Naive thymus-derived CD8-positive, alpha-beta T cell (primary cell): ENCODE measurements at regions not wholly inside any gene's neighbourhood (a gene's known extent, or its start where the extent isn't known, plus 50 kb on each side); places are given as distances from the start of the nearest gene placed in this dataset.
"Not testable (repeated sequence)": the region's sequence is repeated elsewhere in the genome, so short reads cannot be mapped to it uniquely, and the experiment has no call there.

Source experiments
- ATAC-seq, 2 donors: fragments of 150-1000 bp; cut with Tn5 transposase in 1 of 2; sonication (Bioruptor Pico), chemical (Tn5 transposase) in 1 of 2; 1 replicate in 1 of 2; 2 replicates in 1 of 2; pipeline ENCODE4 v1.10.0; 2021; ENCODE audit warnings: mild to moderate bottlenecking in 2 of 2, moderate library complexity in 2 of 2
- POLR2A ChIA-PET: fragments of 350-600 bp; sonication (Branson Sonifier 250); formaldehyde crosslinking; loops from one replicate; lab custom pipeline; 2021; ENCODE audit warnings: antibody characterized with exemption; lab: Charles Lee
- DNase-seq, 10 donors: peaks; one replicate each; pipeline versions ENCODE4 v3.0.0 to v3.0.0-alpha.2; 2020 to 2022
- H3K27ac Mint-ChIP-seq, 10 donors: one replicate each; pipeline ENCODE4 v1.8.0; 2020 to 2022; ENCODE audit warnings: mild to moderate bottlenecking in 10 of 10, mixed read lengths in 10 of 10, moderate library complexity in 4 of 10, inconsistent platforms in 1 of 10
- H3K27me3 Mint-ChIP-seq, 5 donors: one replicate each; pipeline ENCODE4 v1.8.0; 2021 to 2022; ENCODE audit warnings: mixed read lengths in 5 of 5
- H3K36me3 Mint-ChIP-seq, 3 donors: one replicate each; pipeline ENCODE4 v1.8.0; 2020 to 2022; ENCODE audit warnings: mixed read lengths in 3 of 3, mild to moderate bottlenecking in 2 of 3, inconsistent platforms in 1 of 3
- H3K4me1 Mint-ChIP-seq, 4 donors: one replicate each; pipeline ENCODE4 v1.8.0; 2021 to 2022; ENCODE audit warnings: mixed read lengths in 4 of 4
- H3K4me3 Mint-ChIP-seq, 10 donors: one replicate each; pipeline ENCODE4 v1.8.0; 2020 to 2022; ENCODE audit warnings: mild to moderate bottlenecking in 10 of 10, mixed read lengths in 10 of 10, moderate library complexity in 6 of 10, inconsistent platforms in 1 of 10
- H3K9me3 Mint-ChIP-seq, 9 donors: one replicate each; pipeline ENCODE4 v1.8.0; 2020 to 2022; ENCODE audit warnings: mixed read lengths in 9 of 9, mild to moderate bottlenecking in 3 of 9, inconsistent platforms in 1 of 9, moderate library complexity in 1 of 9

GRCh38 chr4:131747203-131747602 is 1401.9 kb upstream of the PCDH10 start:
- H3K36me3 Mint-ChIP-seq, H3K4me3 Mint-ChIP-seq, POLR2A ChIA-PET, H3K27me3 Mint-ChIP-seq, H3K27ac Mint-ChIP-seq, DNase-seq, ATAC-seq, H3K4me1 Mint-ChIP-seq, H3K9me3 Mint-ChIP-seq: not testable (repeated sequence)

DNA sequence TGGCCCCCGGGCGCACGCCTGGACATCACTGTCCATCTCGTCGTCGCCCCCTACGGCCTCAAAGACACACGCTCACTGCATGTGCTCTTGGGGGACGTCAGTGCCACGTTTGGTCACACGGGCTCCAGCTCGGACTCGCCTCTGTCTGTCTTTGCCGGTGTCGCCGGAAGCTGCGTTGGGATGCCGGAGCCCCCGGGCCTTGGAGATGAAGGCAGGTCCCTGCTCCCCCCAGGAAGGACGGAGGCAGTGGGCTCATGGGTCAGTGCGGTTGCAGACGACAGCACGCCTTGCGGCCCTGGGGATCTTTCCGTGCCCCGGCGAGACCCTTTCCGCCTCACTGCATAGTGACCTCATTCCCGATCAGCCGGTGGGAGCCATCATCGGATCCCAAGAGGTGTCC is 1399.9 kb upstream of the PCDH10 start:
- H3K27ac Mint-ChIP-seq, DNase-seq, H3K4me3 Mint-ChIP-seq, ATAC-seq, H3K27me3 Mint-ChIP-seq, H3K9me3 Mint-ChIP-seq, H3K36me3 Mint-ChIP-seq, POLR2A ChIA-PET, H3K4me1 Mint-ChIP-seq: not testable (repeated sequence)

GRCh38 chr4:131750006-131750405 is 1399.1 kb upstream of the PCDH10 start:
- ATAC-seq, H3K27me3 Mint-ChIP-seq, H3K36me3 Mint-ChIP-seq, H3K4me1 Mint-ChIP-seq, H3K9me3 Mint-ChIP-seq, H3K4me3 Mint-ChIP-seq, H3K27ac Mint-ChIP-seq, POLR2A ChIA-PET: not testable (repeated sequence)
- DNase-seq, result peak in 1 of 10 donors; percentile 68

- H3K27me3 Mint-ChIP-seq, H3K9me3 Mint-ChIP-seq, H3K4me1 Mint-ChIP-seq, ATAC-seq, POLR2A ChIA-PET, H3K4me3 Mint-ChIP-seq, H3K27ac Mint-ChIP-seq, H3K36me3 Mint-ChIP-seq: not testable (repeated sequence)
- peak in 1 of 10 donors; percentile 68 for DNase-seq
Observed at GRCh38 chr4:131750469-131750868, 1398.6 kb upstream of the PCDH10 start.

GRCh38 chr4:131762234-131762633 is 1386.9 kb upstream of the PCDH10 start:
- H3K4me3 Mint-ChIP-seq, ATAC-seq, H3K9me3 Mint-ChIP-seq, POLR2A ChIA-PET, H3K27ac Mint-ChIP-seq, H3K36me3 Mint-ChIP-seq, H3K4me1 Mint-ChIP-seq, H3K27me3 Mint-ChIP-seq, DNase-seq: not testable (repeated sequence)

- Mint-ChIP-seq H3K4me3 (no peak overlapping the region), H3K27me3 (no peaks in the 10 kb centered on the region), H3K9me3 (peaks cover 0 to 3% (median 0%) of the 10 kb centered on the region in 9 donors), H3K27ac (no peak overlapping the region), H3K4me1 (no peaks in the 10 kb centered on the region), H3K36me3 (no peaks in the 10 kb centered on the region)
- no peak for ATAC-seq
- DNase-seq, result peak in 1 of 10 donors; percentile 34
- POLR2A ChIA-PET, result no interaction called here
Observed at GRCh38 chr4:131764730-131765129, 1384.4 kb upstream of the PCDH10 start.

DNA sequence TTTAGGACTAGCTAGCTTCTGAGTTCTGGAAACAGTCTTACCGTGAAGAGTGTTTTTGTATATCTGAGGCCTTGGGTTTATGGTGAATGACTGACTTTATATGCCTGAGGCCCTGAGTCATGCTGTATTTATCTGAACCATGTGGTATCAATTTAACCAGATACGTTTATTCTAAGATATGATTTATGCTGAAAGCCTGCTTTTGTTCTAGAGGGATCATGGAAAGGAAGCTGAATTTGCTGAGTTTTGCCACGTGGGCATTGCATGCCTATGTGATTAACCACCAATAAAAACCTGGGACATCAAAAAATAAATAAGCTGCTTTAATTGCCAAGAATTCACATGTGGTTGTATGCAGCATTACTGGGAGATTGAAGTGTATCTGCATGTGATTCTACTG is 1374.7 kb upstream of the PCDH10 start:
- H3K27me3 Mint-ChIP-seq, H3K4me3 Mint-ChIP-seq, DNase-seq, H3K9me3 Mint-ChIP-seq, ATAC-seq, H3K4me1 Mint-ChIP-seq, H3K36me3 Mint-ChIP-seq, H3K27ac Mint-ChIP-seq, POLR2A ChIA-PET: not testable (repeated sequence)

GRCh38 chr4:131810565-131810964 is 1338.5 kb upstream of the PCDH10 start:
- ATAC-seq, H3K27me3 Mint-ChIP-seq, H3K27ac Mint-ChIP-seq, DNase-seq, H3K4me1 Mint-ChIP-seq, POLR2A ChIA-PET, H3K4me3 Mint-ChIP-seq, H3K9me3 Mint-ChIP-seq, H3K36me3 Mint-ChIP-seq: not testable (repeated sequence)
